ENCODE measurements at regions not wholly inside any gene's neighbourhood (a gene's known extent, or its start where the extent isn't known, plus 50 kb on each side); places are given as distances from the start of the nearest gene placed in this dataset.

GRCh38 chr12:67539946-67540345 is 108.6 kb upstream of the DYRK2 start:
- TF ChIP-seq EZH2 (IDR thresholded peaks at IDR 0.05; ENCODE audit: borderline replicate concordance, low read depth, low read length, severe bottlenecking) (no peak), CTCF (IDR thresholded peaks at IDR 0.05; ENCODE audit: borderline replicate concordance, extremely low read depth, low read length, poor library complexity, severe bottlenecking) (no peak)
